ENCODE measurements at regions not wholly inside any gene's neighbourhood (a gene's known extent, or its start where the extent isn't known, plus 50 kb on each side); places are given as distances from the start of the nearest gene placed in this dataset.

- Histone ChIP-seq H3K27ac (no peak overlapping the region), H3K9me3 (no peaks in the 10 kb centered on the region), H3K4me3 (no peak overlapping the region), H3K36me3 (no peaks in the 10 kb centered on the region), H3K4me1 (no peaks in the 10 kb centered on the region), H3K27me3 (peaks cover 0 to 9% (median 0%) of the 10 kb centered on the region in 3 donors)
- TF ChIP-seq POLR2A (IDR thresholded peaks at IDR 0.05) (no peak), CTCF (IDR thresholded peaks at IDR 0.05) (no peak)
- 56 to 71% (median 70%) methylated on average over 4 of the region's 4 CpGs for WGBS, 5 donors
- intact Hi-C loops (cut with DNase I; ENCODE audit: low total_unique reads), result no loop called here
- peak in 1 of 2 donors; percentile 6 for DNase-seq
These were observed 570.7 kb downstream of the PLCL1 start for GRCh38 chr2:198375083-198375410.

GRCh38 chr2:198374375-198375082 lies 570.1 kb downstream of the PLCL1 start:
- H3K36me3 ChIP-seq, result no peaks in the 10 kb centered on the region
- DNase-seq, result peak in 1 of 2 donors; percentile 78
- 27 to 40% (median 32%) methylated on average over 3 of the region's 3 CpGs for WGBS, 5 donors
- no peaks in the 10 kb centered on the region for H3K9me3 ChIP-seq
- H3K27me3 ChIP-seq, result peaks cover 0 to 9% (median 0%) of the 10 kb centered on the region in 3 donors
- intact Hi-C loops (cut with DNase I; ENCODE audit: low total_unique reads), result no loop called here
- no peak overlapping the region for H3K4me3 ChIP-seq
- H3K4me1 ChIP-seq, result no peaks in the 10 kb centered on the region
- TF ChIP-seq CTCF (IDR thresholded peaks at IDR 0.05) (peak in 4 of 7 experiments; percentile 8 to 38 (median 32)), EP300 (IDR thresholded peaks at IDR 0.05) (no peak)
- H3K27ac ChIP-seq, result no peak overlapping the region

- intact Hi-C loops (cut with DNase I; ENCODE audit: low total_unique reads), result no loop called here
- TF ChIP-seq POLR2A (IDR thresholded peaks at IDR 0.05) (no peak), EP300 (IDR thresholded peaks at IDR 0.05) (no peak)
- no peak overlapping the region for H3K27ac ChIP-seq
- no peak for DNase-seq
- no peaks in the 10 kb centered on the region for H3K36me3 ChIP-seq
- H3K4me1 ChIP-seq, result no peaks in the 10 kb centered on the region
- peaks cover 0 to 9% (median 0%) of the 10 kb centered on the region in 3 donors for H3K27me3 ChIP-seq
- WGBS, 5 donors, result 63 to 72% (median 68%) methylated on average over 10 of the region's 10 CpGs
- no peak overlapping the region for H3K4me3 ChIP-seq
- no peaks in the 10 kb centered on the region for H3K9me3 ChIP-seq
These were observed 567.6 kb downstream of the PLCL1 start for GRCh38 chr2:198371921-198372543.

GRCh38 chr2:198371329-198371728 lies 566.9 kb downstream of the PLCL1 start:
- WGBS, 5 donors, result 70 to 90% (median 79%) methylated on average over 1 of the region's 1 CpG
- no peak for TF ChIP-seq POLR2AphosphoS5 (IDR thresholded peaks at IDR 0.05)
- no peak for TF ChIP-seq CTCF (IDR thresholded peaks at IDR 0.05)
- no peak for TF ChIP-seq POLR2A (IDR thresholded peaks at IDR 0.05)
- TF ChIP-seq EP300 (IDR thresholded peaks at IDR 0.05), result no peak
- intact Hi-C loops (cut with DNase I; ENCODE audit: low total_unique reads), result no loop called here
- DNase-seq, result no peak
- no peaks in the 10 kb centered on the region for H3K4me1 ChIP-seq
- H3K27ac ChIP-seq, result no peak overlapping the region
- no peaks in the 10 kb centered on the region for H3K36me3 ChIP-seq
- no peak overlapping the region for H3K4me3 ChIP-seq
- peaks cover 0 to 9% (median 0%) of the 10 kb centered on the region in 3 donors for H3K27me3 ChIP-seq
- no peaks in the 10 kb centered on the region for H3K9me3 ChIP-seq

- no peak for DNase-seq
- no peaks in the 10 kb centered on the region for H3K9me3 ChIP-seq
- 18 to 37% (median 34%) methylated on average over 2 of the region's 2 CpGs for WGBS, 5 donors
- TF ChIP-seq EP300 (IDR thresholded peaks at IDR 0.05), result no peak
- no peak for TF ChIP-seq POLR2A (IDR thresholded peaks at IDR 0.05)
- no peak for TF ChIP-seq CTCF (IDR thresholded peaks at IDR 0.05)
- no peak for TF ChIP-seq POLR2AphosphoS5 (IDR thresholded peaks at IDR 0.05)
- intact Hi-C loops (cut with DNase I; ENCODE audit: low total_unique reads), result no loop called here
- no peaks in the 10 kb centered on the region for H3K4me1 ChIP-seq
- no peaks in the 10 kb centered on the region for H3K27me3 ChIP-seq
- H3K27ac ChIP-seq, result no peak overlapping the region
- H3K4me3 ChIP-seq, result no peak overlapping the region
- H3K36me3 ChIP-seq, result no peaks in the 10 kb centered on the region
These were observed 563.7 kb downstream of the PLCL1 start for GRCh38 chr2:198368089-198368488.

All from stomach (tissue), 8 donors.